ENCODE measurements at regions not wholly inside any gene's neighbourhood (a gene's known extent, or its start where the extent isn't known, plus 50 kb on each side); places are given as distances from the start of the nearest gene placed in this dataset.

DNA sequence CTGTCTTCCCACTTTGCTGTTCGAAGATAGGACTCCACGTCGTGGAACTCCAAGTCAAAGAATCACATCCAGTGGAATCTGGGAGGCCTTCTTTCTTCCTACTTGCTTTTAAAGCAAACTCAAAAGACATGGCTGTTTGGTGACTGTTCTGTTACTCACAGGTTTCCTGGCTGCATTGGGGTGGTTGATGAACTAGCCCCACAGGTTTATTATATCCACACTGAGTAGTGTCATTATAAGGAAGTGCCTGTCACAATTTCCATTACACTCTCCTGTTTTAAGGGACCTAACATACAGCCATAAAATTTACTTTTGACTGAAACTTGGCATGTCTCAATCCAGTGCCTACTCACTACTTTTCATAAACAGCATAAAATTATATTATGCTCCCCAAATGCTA lies 287.3 kb upstream of the SP4 start:
- intact Hi-C loops (cut with DNase I; ENCODE audit: low total_unique reads): no loop called here
- Histone ChIP-seq H3K27ac (no peak overlapping the region), H3K4me1 (no peaks in the 10 kb centered on the region), H3K9me3 (peaks cover 0 to 8% of the 10 kb centered on the region in 2 donors), H3K27me3 (peaks cover 0 to 11% of the 10 kb centered on the region in 2 donors), H3K36me3 (no peaks in the 10 kb centered on the region), H3K4me3 (no peak overlapping the region)
- TF ChIP-seq, protein P1, sequence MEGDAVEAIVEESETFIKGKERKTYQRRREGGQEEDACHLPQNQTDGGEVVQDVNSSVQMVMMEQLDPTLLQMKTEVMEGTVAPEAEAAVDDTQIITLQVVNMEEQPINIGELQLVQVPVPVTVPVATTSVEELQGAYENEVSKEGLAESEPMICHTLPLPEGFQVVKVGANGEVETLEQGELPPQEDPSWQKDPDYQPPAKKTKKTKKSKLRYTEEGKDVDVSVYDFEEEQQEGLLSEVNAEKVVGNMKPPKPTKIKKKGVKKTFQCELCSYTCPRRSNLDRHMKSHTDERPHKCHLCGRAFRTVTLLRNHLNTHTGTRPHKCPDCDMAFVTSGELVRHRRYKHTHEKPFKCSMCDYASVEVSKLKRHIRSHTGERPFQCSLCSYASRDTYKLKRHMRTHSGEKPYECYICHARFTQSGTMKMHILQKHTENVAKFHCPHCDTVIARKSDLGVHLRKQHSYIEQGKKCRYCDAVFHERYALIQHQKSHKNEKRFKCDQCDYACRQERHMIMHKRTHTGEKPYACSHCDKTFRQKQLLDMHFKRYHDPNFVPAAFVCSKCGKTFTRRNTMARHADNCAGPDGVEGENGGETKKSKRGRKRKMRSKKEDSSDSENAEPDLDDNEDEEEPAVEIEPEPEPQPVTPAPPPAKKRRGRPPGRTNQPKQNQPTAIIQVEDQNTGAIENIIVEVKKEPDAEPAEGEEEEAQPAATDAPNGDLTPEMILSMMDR (IDR thresholded peaks at IDR 0.05): no peak
- TF ChIP-seq POLR2A (IDR thresholded peaks at IDR 0.05) (no peak), POLR2AphosphoS5 (IDR thresholded peaks at IDR 0.05) (no peak)
- no peak for DNase-seq (ENCODE audit: low spot score in 2 of 2)

DNA sequence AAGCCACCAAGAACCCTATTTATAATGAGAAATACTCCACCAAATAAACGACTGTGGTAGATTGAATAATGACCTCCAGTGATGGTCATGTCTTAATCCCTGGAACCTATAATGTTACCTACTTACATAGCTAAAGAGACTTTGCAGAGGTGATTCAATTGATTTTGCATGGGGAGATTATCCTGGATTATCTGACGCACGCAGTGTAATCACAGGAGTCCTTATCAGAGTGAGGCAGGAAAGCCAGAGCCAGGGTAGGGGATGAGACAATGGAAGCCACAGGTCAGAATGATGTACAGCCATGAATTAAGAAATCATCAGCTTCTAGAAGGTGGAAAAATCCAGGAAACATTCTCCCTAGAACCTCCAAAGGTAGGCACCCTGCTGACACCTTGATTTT lies 286.4 kb upstream of the SP4 start:
- Histone ChIP-seq H3K9me3 (no peaks in the 10 kb centered on the region), H3K27ac (no peak overlapping the region), H3K27me3 (peaks cover 0 to 11% of the 10 kb centered on the region in 2 donors), H3K4me3 (no peak overlapping the region), H3K36me3 (no peaks in the 10 kb centered on the region), H3K4me1 (no peaks in the 10 kb centered on the region)
- no peak for DNase-seq (ENCODE audit: low spot score in 2 of 2)
- intact Hi-C loops (cut with DNase I; ENCODE audit: low total_unique reads): no loop called here
- TF ChIP-seq POLR2A (IDR thresholded peaks at IDR 0.05) (no peak), POLR2AphosphoS5 (IDR thresholded peaks at IDR 0.05) (no peak)
- TF ChIP-seq, protein P1 (IDR thresholded peaks at IDR 0.05): no peak

DNA sequence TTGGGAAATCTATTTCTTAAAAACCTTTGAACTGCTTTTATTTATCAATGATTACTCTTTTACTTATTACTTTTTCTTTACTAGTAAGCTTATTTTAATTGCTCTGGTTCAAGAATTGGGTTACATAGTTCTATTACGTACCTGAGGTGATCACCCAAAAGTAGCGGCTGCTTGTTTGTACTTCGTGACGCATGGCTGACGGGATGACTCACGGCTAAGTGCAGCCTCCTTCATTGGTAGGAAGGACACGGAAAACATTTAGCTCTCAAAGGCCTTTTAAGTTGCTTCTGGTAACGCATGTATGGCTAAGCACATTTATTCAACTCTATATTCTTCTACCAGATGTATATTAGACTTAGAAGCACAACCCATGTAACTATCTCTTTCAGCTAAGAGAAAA lies 285.8 kb upstream of the SP4 start:
- no peaks in the 10 kb centered on the region for H3K4me1 ChIP-seq
- no peak overlapping the region for H3K27ac ChIP-seq
- TF ChIP-seq POLR2A (IDR thresholded peaks at IDR 0.05) (no peak), POLR2AphosphoS5 (IDR thresholded peaks at IDR 0.05) (no peak)
- TF ChIP-seq, protein P1 (IDR thresholded peaks at IDR 0.05): no peak
- DNase-seq (ENCODE audit: low spot score in 2 of 2): no peak
- H3K4me3 ChIP-seq: no peak overlapping the region
- no peaks in the 10 kb centered on the region for H3K36me3 ChIP-seq
- H3K27me3 ChIP-seq: peaks cover 0 to 11% of the 10 kb centered on the region in 2 donors
- intact Hi-C loops (cut with DNase I; ENCODE audit: low total_unique reads): no loop called here
- no peaks in the 10 kb centered on the region for H3K9me3 ChIP-seq

GRCh38 chr7:21146642-21147423 lies 281.1 kb upstream of the SP4 start:
- no peak overlapping the region for H3K27ac ChIP-seq
- H3K9me3 ChIP-seq: no peaks in the 10 kb centered on the region
- intact Hi-C loops (cut with DNase I; ENCODE audit: low total_unique reads): no loop called here
- TF ChIP-seq POLR2AphosphoS5 (IDR thresholded peaks at IDR 0.05) (no peak), POLR2A (IDR thresholded peaks at IDR 0.05) (no peak)
- TF ChIP-seq, protein P1 (IDR thresholded peaks at IDR 0.05): no peak
- DNase-seq (ENCODE audit: low spot score in 2 of 2): no peak
- H3K27me3 ChIP-seq: peaks cover 0 to 22% of the 10 kb centered on the region in 2 donors
- H3K4me1 ChIP-seq: no peaks in the 10 kb centered on the region
- no peaks in the 10 kb centered on the region for H3K36me3 ChIP-seq
- no peak overlapping the region for H3K4me3 ChIP-seq

DNA sequence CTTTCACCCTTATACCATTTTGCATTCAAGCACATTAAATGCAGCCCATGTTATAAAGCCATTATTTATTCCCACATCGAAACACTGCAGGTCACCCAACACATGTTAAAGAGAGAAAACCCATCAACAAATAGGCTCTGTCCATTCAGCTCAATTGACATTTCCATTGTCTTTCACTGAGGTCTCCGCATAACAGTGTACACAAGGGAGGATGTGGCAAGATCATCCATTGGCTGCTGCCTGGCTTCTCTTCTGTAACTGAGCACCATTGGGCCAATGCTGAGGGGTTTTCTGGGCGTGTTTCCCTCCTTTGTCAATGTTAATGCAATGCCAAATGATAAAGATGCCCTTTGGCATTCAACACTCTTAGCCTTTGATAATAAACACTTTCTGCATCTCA lies 278.1 kb upstream of the SP4 start:
- no peak overlapping the region for H3K27ac ChIP-seq
- no peaks in the 10 kb centered on the region for H3K4me1 ChIP-seq
- no peaks in the 10 kb centered on the region for H3K9me3 ChIP-seq
- intact Hi-C loops (cut with DNase I; ENCODE audit: low total_unique reads): no loop called here
- H3K36me3 ChIP-seq: no peaks in the 10 kb centered on the region
- H3K4me3 ChIP-seq: no peak overlapping the region
- no peak for DNase-seq (ENCODE audit: low spot score in 2 of 2)
- TF ChIP-seq POLR2AphosphoS5 (IDR thresholded peaks at IDR 0.05) (no peak), POLR2A (IDR thresholded peaks at IDR 0.05) (no peak)
- TF ChIP-seq, protein P1 (IDR thresholded peaks at IDR 0.05): no peak
- H3K27me3 ChIP-seq: peaks cover 0 to 11% of the 10 kb centered on the region in 2 donors
